ENCODE measurements at regions not wholly inside any gene's neighbourhood (a gene's known extent, or its start where the extent isn't known, plus 50 kb on each side); places are given as distances from the start of the nearest gene placed in this dataset.

GRCh38 chr4:29708473-29708872 lies 1011.7 kb upstream of the PCDH7 start:
- no peak for TF ChIP-seq PATZ1 (tag by site-specific recombination; IDR thresholded peaks at IDR 0.05)
- TF ChIP-seq GLI4 (tag by site-specific recombination; IDR thresholded peaks at IDR 0.05) = no peak
- TF ChIP-seq ZNF341 (tag by site-specific recombination; IDR thresholded peaks at IDR 0.05; ENCODE audit: low read depth) = no peak
